HG02870 (cell line): ENCODE measurements at regions not wholly inside any gene's neighbourhood (a gene's known extent, or its start where the extent isn't known, plus 50 kb on each side); places are given as distances from the start of the nearest gene placed in this dataset.
"Not testable (repeated sequence)": the region's sequence is repeated elsewhere in the genome, so short reads cannot be mapped to it uniquely, and the experiment has no call there.

Experiments
- ATAC-seq: cut with Tn5 transposase; IDR thresholded peaks from one replicate; pipeline ENCODE4 v1.9.1; 2021; ENCODE audit warnings: mild to moderate bottlenecking, moderate library complexity; ENCODE audit not compliant: unreplicated experiment

GRCh38 chrX:68953331-68953730 is 124.5 kb downstream of the EFNB1 start:
- ATAC-seq = no peak

- ATAC-seq = not testable (repeated sequence)
Measured at GRCh38 chrX:68951942-68952619, 123.3 kb downstream of the EFNB1 start.

- ATAC-seq = no peak
Measured at GRCh38 chrX:68950937-68951336, 122.1 kb downstream of the EFNB1 start.

- ATAC-seq = no peak
Measured at GRCh38 chrX:68947882-68948605, 119.2 kb downstream of the EFNB1 start.

GRCh38 chrX:68945603-68946228 is 116.9 kb downstream of the EFNB1 start:
- ATAC-seq = no peak

DNA sequence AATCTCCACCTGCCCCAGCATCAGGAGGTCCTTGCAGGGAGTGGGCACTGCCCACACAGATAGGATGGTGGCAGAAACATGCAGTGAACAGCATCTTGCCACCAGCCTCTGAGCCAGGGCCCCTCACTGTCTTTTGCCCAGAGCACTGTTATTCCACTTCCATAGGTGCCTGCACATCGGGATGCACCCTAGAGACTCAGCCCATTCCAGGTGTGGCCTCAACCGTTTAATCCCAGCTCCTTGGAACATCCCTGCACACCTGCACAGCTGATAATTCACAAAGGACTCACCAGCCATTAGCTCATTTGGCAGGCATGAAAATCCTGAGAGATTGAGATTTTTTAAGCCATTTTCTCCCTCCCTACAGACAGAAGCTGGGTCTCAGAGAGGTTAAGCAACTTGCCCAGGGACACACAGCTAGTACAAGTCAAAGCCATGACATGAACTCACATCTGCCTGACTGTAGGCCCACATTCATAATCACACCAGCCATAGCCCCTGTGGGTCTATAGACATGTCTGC is 116.3 kb downstream of the EFNB1 start:
- ATAC-seq = no peak

DNA sequence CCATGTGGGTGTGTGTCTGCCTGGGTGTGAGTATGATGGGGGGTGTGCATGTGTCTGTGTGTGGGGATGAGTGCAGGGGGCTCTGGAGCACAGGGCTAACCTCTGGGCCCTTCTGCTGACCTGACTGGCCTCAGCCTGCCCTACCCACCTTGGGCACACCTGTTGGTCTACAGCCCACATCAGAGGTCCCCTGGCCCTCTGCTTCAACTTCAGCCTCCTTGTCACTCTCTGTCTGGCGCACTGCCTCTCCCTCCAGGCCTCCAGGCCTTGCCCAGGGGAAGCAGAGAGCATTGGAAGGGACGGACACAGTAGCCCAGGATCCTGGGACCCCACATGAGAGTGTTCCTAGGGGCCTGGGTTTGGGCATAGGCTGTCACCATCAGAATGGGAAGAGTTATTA is 115.4 kb downstream of the EFNB1 start:
- no peak for ATAC-seq

GRCh38 chrX:68942840-68943239 is 114.0 kb downstream of the EFNB1 start:
- no peak for ATAC-seq

- no peak for ATAC-seq
Measured at GRCh38 chrX:68942104-68942503, 113.3 kb downstream of the EFNB1 start.

DNA sequence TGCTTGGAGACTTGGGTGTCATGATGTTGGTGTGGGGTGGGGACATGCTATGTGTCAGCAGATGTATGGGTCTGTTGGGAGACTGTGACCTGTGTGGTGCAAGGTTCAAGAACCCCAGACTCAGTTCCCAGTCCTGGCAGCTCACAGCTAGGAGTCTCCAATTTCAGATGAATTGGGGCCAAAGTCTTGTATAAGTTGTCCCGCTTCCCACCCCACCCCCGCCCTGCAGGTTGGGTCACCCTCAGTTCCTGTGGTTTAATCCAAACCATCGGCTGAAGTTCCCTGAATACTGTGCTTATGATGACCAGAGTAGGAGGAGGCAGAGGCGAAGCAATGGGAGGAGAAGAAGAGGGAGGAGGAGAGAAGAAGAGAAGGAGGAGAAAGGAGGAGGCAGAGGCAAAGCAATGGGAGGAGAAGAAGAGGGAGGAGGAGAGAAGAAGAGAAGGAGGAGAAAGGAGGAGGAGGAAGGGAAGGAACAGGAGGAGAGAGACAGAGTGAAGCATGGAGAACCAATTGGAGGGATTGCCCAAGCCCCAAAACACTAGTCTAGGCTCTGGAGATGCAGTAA is 112.6 kb downstream of the EFNB1 start:
- ATAC-seq = no peak

DNA sequence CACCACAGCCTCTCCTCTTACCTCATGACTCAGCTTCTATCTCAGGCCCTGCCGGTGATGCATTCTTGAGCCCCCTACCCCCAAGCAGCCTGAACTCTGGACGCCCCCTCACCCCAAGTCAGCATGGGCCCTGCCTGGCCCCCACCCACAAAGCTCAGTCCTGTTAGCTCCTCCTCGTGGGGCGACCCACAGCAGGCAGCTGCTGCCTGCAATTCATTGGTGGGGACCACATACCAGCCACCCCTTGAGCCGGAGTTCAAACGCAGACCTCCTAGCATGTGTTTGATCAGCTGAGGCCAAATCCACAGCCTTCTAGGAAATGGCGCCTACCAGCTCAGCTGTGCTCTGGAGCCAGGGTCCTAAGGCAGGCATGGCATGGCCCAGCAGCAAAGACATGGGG is 111.8 kb downstream of the EFNB1 start:
- no peak for ATAC-seq

DNA sequence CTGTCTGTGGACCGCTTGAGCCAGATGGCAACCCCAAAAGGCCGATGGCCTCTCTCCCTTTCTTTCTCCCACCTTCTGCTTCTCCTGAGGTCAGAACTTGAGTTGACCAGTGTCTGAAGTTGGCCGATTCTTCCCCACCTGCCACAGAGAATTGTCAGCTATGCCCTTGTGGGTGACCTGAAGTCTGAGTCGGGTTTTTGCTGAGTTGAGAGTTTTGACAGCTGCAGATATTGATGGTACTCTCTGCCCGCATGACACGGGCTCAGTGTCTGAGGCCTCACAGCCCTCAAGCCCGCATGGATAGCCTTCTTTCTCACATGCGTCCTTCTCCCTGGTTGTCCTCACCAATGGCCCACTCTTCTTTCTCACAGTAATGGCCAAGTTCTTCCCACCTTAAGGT is 111.0 kb downstream of the EFNB1 start:
- no peak for ATAC-seq

DNA sequence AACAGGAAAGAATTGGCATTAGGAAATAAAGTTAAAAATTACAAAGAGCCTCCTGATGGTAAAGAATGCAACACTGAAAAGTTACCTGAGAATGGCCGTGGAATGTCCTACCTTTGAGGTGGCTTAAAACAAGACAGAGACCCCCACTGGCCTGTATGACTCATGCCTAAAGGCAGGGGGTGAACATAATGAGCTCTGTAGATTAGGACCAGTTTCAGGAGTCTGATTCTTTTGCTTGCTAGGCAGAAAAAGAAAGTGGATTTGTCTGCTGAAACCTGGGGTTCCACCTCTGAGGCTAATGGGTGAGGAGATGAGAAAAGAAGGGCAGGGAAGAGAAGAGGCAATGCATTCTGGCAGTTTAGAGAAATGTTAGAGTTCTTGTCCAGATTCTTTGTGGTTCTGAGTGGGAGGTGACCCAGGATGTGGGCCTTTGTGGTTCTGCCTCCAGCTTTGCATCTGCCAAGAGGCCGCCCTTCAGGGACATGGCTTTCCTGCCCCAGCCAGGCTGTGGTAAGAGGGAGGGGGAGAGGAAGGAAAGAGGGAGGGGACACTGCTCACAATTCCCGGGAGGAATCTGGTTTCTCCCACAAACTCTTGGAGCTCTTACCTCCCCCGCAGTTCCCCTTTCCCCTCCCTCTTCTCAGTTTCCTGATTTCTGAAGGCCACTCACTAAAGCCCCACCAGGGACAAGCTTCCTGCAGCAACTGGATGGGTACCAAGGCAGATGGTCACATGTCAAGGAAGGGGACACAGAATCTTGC is 109.6 kb downstream of the EFNB1 start:
- no peak for ATAC-seq

DNA sequence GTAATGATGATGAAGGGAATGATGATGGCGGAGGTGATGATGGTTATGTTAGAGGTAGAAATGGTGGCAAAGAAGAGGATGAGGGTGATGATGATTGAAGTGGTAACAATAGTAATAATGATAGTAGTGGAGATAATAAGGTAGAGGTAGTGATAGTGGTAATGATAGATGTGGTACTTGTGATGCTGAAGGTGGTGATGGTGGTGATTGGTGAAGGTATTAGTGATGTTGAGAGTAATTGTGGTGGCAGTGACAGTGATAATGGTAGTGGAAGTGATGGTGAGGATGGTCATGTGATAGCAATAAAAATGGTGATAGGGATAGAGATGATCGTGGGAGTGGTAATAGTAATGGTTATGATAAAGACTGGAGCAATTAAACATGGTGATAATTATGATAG is 108.8 kb downstream of the EFNB1 start:
- ATAC-seq = no peak

DNA sequence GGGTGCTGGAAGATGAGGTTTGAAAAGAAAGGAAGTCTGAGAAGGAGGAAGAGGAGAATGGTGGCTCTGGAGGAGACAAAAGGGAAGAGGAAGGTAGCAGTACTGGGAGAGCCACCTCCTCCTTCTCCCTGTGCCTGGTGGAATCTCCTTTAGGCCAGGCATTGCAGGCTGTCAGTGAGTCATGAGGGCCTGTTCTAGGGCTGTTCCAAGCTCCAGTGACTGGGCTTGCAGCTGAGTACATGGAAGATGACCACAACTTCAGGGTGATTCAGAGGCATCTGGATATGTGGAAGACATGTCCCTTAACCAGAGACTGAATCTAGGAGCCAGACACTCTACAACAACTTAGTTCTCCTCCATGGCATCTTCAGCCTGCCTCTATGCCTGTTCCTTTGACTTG is 107.8 kb downstream of the EFNB1 start:
- no peak for ATAC-seq

DNA sequence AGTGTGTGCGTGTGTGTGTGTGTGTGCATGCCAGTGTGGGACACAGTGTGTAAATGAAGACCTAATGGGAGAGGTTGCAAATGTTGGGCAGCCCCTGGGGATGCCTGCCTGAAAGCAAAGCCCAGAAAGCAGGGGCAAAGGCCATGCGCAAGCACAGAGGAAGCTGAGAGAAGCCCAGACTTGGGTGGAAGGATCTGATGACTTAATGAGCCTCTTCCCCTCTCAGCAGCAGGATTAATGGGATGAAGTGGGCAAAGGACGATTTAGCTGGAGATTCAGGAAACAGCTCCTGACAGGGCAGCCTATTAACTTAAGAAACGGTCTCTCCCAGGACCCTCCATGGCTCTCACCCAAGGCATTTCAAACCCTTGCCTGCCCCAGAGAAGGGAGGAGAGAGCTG is 107.3 kb downstream of the EFNB1 start:
- ATAC-seq = no peak

DNA sequence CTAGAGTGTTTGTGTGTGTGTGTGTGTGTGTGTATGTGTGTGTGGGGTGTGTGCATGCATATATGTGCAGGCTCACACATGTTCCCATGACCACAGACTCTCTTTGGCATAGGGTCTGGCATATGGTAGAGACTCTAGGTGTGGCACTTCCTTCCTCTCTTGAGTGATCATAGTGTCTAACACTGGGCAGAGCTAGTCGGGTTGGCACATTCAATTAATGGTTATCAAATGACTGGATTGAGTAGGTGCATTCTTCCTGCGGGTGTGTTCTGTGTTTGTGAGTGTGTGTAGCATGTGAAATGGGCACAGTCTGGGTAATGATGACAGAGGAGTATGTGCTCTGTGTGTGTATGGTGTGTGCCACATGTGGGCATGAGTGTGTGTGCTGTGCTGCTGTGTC is 106.5 kb downstream of the EFNB1 start:
- ATAC-seq = no peak

DNA sequence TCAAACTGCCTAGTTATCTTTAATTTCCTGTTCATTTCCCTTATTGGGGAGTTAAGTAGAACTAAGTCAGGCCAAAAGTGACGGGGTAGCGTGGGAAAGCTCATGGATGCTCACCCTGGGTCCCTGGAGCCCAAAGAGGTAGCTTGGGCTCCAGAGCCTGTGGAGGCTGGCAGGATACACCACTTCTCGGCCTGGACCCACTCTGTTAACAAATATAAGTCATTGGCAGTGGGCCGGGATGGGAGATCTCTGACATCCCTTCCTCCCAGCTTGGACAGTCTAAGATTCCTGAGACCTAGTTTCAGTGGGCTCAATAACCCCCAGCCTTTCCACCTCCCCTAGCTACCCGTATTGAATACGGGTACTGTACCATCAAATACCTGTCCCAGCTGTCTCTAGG is 106.1 kb downstream of the EFNB1 start:
- no peak for ATAC-seq

DNA sequence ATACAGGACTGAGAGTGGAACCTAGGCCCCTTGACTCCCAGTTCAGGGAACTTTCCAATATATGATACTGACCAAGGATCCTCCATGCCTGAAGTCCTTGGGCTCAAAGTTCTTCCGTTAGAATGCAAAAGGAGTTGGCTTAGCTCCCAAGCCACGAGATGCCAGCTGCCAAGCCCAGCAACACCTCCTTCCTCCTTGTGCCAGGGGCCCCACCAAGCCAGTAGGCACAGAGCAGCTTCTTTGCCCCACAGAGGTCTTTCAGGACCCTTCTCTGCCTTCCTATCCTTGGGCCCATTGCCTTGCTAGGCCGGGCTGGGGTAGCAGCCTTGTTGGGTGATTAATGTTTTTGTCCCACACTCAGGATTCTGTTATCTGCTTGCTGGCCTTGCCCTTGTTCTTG is 105.6 kb downstream of the EFNB1 start:
- ATAC-seq = no peak

DNA sequence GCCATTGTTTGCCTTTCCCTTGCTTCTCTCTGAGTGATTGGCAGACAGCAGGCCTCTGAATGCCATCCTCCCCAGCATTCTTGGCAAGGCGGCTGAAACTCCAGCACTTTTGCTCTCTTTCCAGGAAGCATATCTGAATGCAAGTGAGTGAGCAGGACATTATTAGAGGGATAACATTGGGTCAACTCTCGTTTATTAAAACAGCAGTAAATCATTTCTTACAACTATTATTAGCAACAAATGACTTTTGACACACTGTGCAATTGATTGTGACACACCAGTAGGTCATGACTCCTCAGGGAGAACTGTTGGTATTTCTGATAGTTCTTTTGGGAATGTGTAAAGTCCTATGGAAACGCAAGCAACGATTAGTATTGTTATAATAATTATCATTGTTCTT is 103.8 kb downstream of the EFNB1 start:
- no peak for ATAC-seq

- no peak for ATAC-seq
Measured at GRCh38 chrX:68931345-68931744, 102.5 kb downstream of the EFNB1 start.
